Body of pancreas (tissue), 4 donors: ENCODE measurements at regions not wholly inside any gene's neighbourhood (a gene's known extent, or its start where the extent isn't known, plus 50 kb on each side); places are given as distances from the start of the nearest gene placed in this dataset.

Experiments used
- CTCF ChIP-seq, 7 experiments: fragments of 450-650 bp in 4 of 7; fragments of 200-600 bp in 3 of 7; sonication (generic) in 3 of 7; IDR thresholded peaks; one replicate each; pipeline ENCODE4 v1.5.1; 2016 to 2019; ENCODE audit warnings: antibody characterized with exemption in 7 of 7
- POLR2A ChIP-seq, 3 donors: fragments of 450-650 bp; IDR thresholded peaks; one replicate each; pipeline ENCODE4 v1.6.1; 2016; ENCODE audit warnings: antibody characterized with exemption in 3 of 3, mild to moderate bottlenecking in 2 of 3

- TF ChIP-seq POLR2A (IDR thresholded peaks at IDR 0.05), result no peak
- TF ChIP-seq CTCF (IDR thresholded peaks at IDR 0.05), result no peak
Measured at GRCh38 chr3:64291345-64291744, 66.1 kb upstream of the PRICKLE2 start.
